HCT116 (cell line): ENCODE measurements at regions not wholly inside any gene's neighbourhood (a gene's known extent, or its start where the extent isn't known, plus 50 kb on each side); places are given as distances from the start of the nearest gene placed in this dataset.

Source experiments
- ATAC-seq: fragments of 200-7000 bp; cut with Tn5 transposase; 2 replicates; pipeline ENCODE4 v1.9.1; 2020; ENCODE audit warnings: mild to moderate bottlenecking, moderate library complexity
- BruUV-seq: library from RNA; stranded (reverse); fragments of 400-500 nt; replicated peaks from 2 replicates; lab custom pipeline; 2021; lab: Mats Ljungman, UMichigan
- CTCF ChIA-PET: fragments of 300-600 bp; sonication (Branson Sonifier 250); formaldehyde crosslinking; loops from one replicate; lab custom pipeline; 2021; ENCODE audit warnings: antibody characterized with exemption; lab: Charles Lee
- POLR2A ChIA-PET: fragments of 300-600, 350-600 bp; sonication (Branson Sonifier 250); formaldehyde crosslinking; loops from one replicate; lab custom pipeline; 2021; ENCODE audit warnings: antibody characterized with exemption; lab: Charles Lee
- RAD21 ChIA-PET, 2 experiments: fragments of 300-600 bp; sonication (Branson Sonifier 250); formaldehyde crosslinking; loops; one replicate each; lab custom pipeline; 2023; ENCODE audit warnings: low total read pairs in 2 of 2; ENCODE audit not compliant: uncharacterized antibody in 2 of 2, unreplicated experiment in 2 of 2, low non-redundant PET in 1 of 2; lab: Charles Lee
- DNase-seq: peaks from one replicate; pipeline ENCODE4 v3.0.0-alpha.2; 2010; ENCODE audit warnings: low read depth, low spot score
- H2AFZ ChIP-seq: fragments of 200-600 bp; shearing (Covaris generic), sonication (generic); 2 replicates; pipeline ENCODE4 v1.6.1; 2017; ENCODE audit warnings: low read depth, mixed run types, mixed read lengths, antibody characterized with exemption, low read length; ENCODE audit not compliant: poor library complexity, severe bottlenecking
- H3K27ac ChIP-seq: 2 replicates; pipeline ENCODE4 v1.5.1; 2012; ENCODE audit warnings: low read depth, low read length
- H3K27me3 ChIP-seq: fragments of 200-600 bp; sonication (generic); 2 replicates; pipeline ENCODE4 v1.6.1; 2016; ENCODE audit warnings: mixed run types, low read length, mixed read lengths; ENCODE audit not compliant: insufficient read depth
- H3K36me3 ChIP-seq, 2 experiments: fragments of 200-500 bp in 1 of 2; fragments of 200-600 bp in 1 of 2; sonication (Bioruptor generic) in 1 of 2; sonication (generic) in 1 of 2; 2 replicates each; pipeline versions ENCODE4 v1.5.1 to v1.6.1; 2014 to 2016; ENCODE audit warnings: low read length in 2 of 2, inconsistent platforms in 1 of 2, mixed read lengths in 1 of 2, mixed run types in 1 of 2; ENCODE audit not compliant: insufficient read depth in 2 of 2, control insufficient read depth in 1 of 2
- H3K4me1 ChIP-seq, 2 experiments: fragments of 200-600 bp in 1 of 2; sonication (generic) in 1 of 2; 2 replicates each; pipeline versions ENCODE4 v1.5.1 to v1.6.1; 2012 to 2017; ENCODE audit warnings: low read length in 2 of 2, inconsistent platforms in 1 of 2, mild to moderate bottlenecking in 1 of 2, mixed read lengths in 1 of 2, mixed run types in 1 of 2, moderate library complexity in 1 of 2; ENCODE audit not compliant: insufficient read depth in 2 of 2, control insufficient read depth in 1 of 2
- H3K4me2 ChIP-seq: fragments of 200-600 bp; sonication (generic); 2 replicates; pipeline ENCODE4 v1.6.1; 2017; ENCODE audit warnings: mixed run types, low read length, mixed read lengths
- H3K4me3 ChIP-seq, 2 experiments: fragments of 200-600 bp in 1 of 2; sonication (generic) in 1 of 2; replicated peaks in 1 of 2; 2 replicates each; pipeline ENCODE4 v1.5.1; 2011 to 2016; ENCODE audit warnings: low read length in 2 of 2, control low read depth in 1 of 2, low read depth in 1 of 2, mild to moderate bottlenecking in 1 of 2, mixed read lengths in 1 of 2, mixed run types in 1 of 2
- H3K79me2 ChIP-seq: fragments of 200-600 bp; sonication (generic); 2 replicates; pipeline ENCODE4 v1.6.1; 2017; ENCODE audit warnings: mild to moderate bottlenecking, mixed run types, low read length, moderate library complexity, mixed read lengths; ENCODE audit not compliant: insufficient read depth
- H3K9ac ChIP-seq: fragments of 200-600 bp; sonication (generic); 2 replicates; pipeline ENCODE4 v1.6.1; 2016; ENCODE audit warnings: low read length, mixed read lengths
- H3K9me2 ChIP-seq: fragments of 200-600 bp; sonication (generic), shearing (Covaris generic); 2 replicates; pipeline ENCODE4 v1.6.1; 2017; ENCODE audit warnings: mixed run types, mild to moderate bottlenecking, moderate library complexity; ENCODE audit not compliant: insufficient read depth
- H3K9me3 ChIP-seq, 2 experiments: fragments of 200-500 bp in 1 of 2; fragments of 200-600 bp in 1 of 2; sonication (Bioruptor generic) in 1 of 2; sonication (generic) in 1 of 2; 2 replicates each; pipeline ENCODE4 v1.6.1; 2014 to 2017; ENCODE audit warnings: low read length in 2 of 2, mixed read lengths in 2 of 2, inconsistent platforms in 1 of 2, low read depth in 1 of 2, mild to moderate bottlenecking in 1 of 2, mixed run types in 1 of 2, moderate library complexity in 1 of 2; ENCODE audit not compliant: control insufficient read depth in 1 of 2, insufficient read depth in 1 of 2
- H4K20me1 ChIP-seq: fragments of 200-600 bp; sonication (generic), shearing (Covaris generic); 2 replicates; pipeline ENCODE4 v1.6.1; 2017; ENCODE audit warnings: mixed run types, mild to moderate bottlenecking, moderate library complexity; ENCODE audit not compliant: insufficient read depth
- CBX3 ChIP-seq: IDR thresholded peaks from 2 replicates; pipeline ENCODE4 v1.6.1; 2012; ENCODE audit warnings: low read depth
- EGR1 ChIP-seq: IDR thresholded peaks from 2 replicates; pipeline ENCODE4 v1.6.1; 2012; ENCODE audit warnings: low read depth
- EZH2 ChIP-seq: fragments of 200-600 bp; sonication (generic); IDR thresholded peaks from 2 replicates; pipeline ENCODE4 v1.6.1; 2017; ENCODE audit warnings: antibody characterized with exemption, mixed run types
- EZH2phosphoT487 ChIP-seq: fragments of 200-600 bp; IDR thresholded peaks from 2 replicates; pipeline ENCODE4 v1.6.1; 2018; ENCODE audit warnings: antibody characterized with exemption, borderline replicate concordance
- FOSL1 ChIP-seq: IDR thresholded peaks from 2 replicates; pipeline ENCODE4 v1.6.1; 2012; ENCODE audit warnings: low read depth
- JUND ChIP-seq: IDR thresholded peaks from 2 replicates; pipeline ENCODE4 v1.6.1; 2012
- POLR2A ChIP-seq: IDR thresholded peaks from 2 replicates; pipeline ENCODE4 v1.7.0; 2011; ENCODE audit warnings: borderline replicate concordance; ENCODE audit not compliant: insufficient read depth, insufficient read length; ENCODE audit errors: extremely low read depth
- POLR2AphosphoS5 ChIP-seq: IDR thresholded peaks from 2 replicates; pipeline ENCODE4 v1.6.1; 2011; ENCODE audit warnings: mild to moderate bottlenecking, low read depth, low read length, moderate library complexity
- RAD21 ChIP-seq: IDR thresholded peaks from 2 replicates; pipeline ENCODE4 v1.6.1; 2012; ENCODE audit warnings: low read depth, mild to moderate bottlenecking
- SIN3A ChIP-seq: IDR thresholded peaks from 2 replicates; pipeline ENCODE4 v1.6.1; 2012; ENCODE audit warnings: low read depth
- SP1 ChIP-seq: IDR thresholded peaks from 2 replicates; pipeline ENCODE4 v1.6.1; 2012; ENCODE audit warnings: low read depth
- SRF ChIP-seq: IDR thresholded peaks from 2 replicates; pipeline ENCODE4 v1.6.1; 2012; ENCODE audit warnings: low read depth
- YY1 ChIP-seq: IDR thresholded peaks from 2 replicates; pipeline ENCODE4 v1.6.1; 2011; ENCODE audit warnings: low read length, low read depth, moderate library complexity, mild to moderate bottlenecking; ENCODE audit not compliant: insufficient replicate concordance; ENCODE audit errors: extremely low read depth
- ZFX ChIP-seq: fragments of 450-650 bp; IDR thresholded peaks from 2 replicates; pipeline ENCODE4 v1.6.1; 2017
- ZNF274 ChIP-seq: fragments of 200-500 bp; sonication (Bioruptor generic); IDR thresholded peaks from 2 replicates; pipeline ENCODE4 v1.6.1; 2014; ENCODE audit warnings: mild to moderate bottlenecking, low read depth, low read length, inconsistent platforms
- intact Hi-C: fragments of 100-400 bp; cut with micrococcal nuclease; formaldehyde crosslinking; loops from 2 replicates; pipeline ENCODE4 v1.10.0; 2022
- TF ChIP-seq, protein P1 (sequence below): IDR thresholded peaks from 2 replicates; pipeline ENCODE4 v1.6.1; 2012; ENCODE audit warnings: low read depth
- TF ChIP-seq, protein P2 (sequence below): IDR thresholded peaks from 2 replicates; pipeline ENCODE4 v1.6.1; 2012
- TF ChIP-seq, protein P3 (sequence below), 3 experiments: fragments of 200-600 bp in 1 of 3; sonication (generic) in 1 of 3; IDR thresholded peaks in 2 of 3; conservative IDR thresholded peaks in 1 of 3; 2 replicates each; pipeline ENCODE4 v1.5.1; 2012 to 2017; ENCODE audit warnings: low read depth in 2 of 3, low read length in 2 of 3, antibody characterized with exemption in 1 of 3, borderline replicate concordance in 1 of 3, control low read depth in 1 of 3, mild to moderate bottlenecking in 1 of 3, mixed read lengths in 1 of 3, mixed run types in 1 of 3, moderate library complexity in 1 of 3; ENCODE audit not compliant: insufficient read depth in 1 of 3

DNA sequence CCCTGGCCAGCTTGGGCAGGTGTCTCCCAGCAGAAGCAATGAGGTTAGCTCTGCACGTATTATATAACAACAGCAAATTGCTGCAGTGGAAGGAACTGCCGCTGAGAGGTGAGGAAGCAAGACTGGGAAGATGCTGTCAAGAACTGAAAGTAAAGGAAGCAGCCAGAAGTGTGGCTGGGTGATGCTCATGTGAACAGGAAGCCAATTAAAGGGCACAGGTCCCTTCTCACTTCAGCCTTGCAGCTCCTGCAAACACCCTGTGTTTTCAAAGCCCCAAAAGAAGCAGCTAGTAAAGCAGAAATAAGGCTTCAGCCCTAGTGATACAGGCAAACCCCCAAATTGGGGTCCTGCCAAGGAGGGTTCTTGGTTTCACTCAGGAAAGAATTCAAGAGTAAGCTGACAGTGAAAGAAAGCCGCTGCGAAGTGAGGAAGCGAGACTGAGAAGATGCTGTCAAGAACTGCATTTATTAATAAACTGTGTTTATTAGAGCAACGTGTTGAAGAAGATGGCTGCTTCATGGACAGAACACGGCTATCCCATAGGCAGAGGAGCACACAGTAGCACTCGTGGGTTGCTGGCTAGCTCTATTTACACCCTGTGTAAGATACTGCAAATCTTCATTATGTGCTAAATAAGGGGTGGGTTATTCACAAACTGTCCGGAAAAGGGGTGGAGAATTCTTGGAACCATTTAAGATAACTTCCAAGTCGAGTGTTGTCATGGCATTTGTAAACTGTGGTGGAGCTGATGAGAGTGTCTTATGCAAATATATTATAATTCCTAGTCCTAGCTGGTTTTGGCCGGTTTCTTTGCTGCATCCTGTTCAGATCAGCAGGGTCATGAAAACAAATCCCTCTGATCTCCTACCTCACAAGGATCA is 152.2 kb downstream of the LINC00237 start:
- ChIA-PET CTCF (interaction anchor here (1.0 to 1.6 kb wide), 3 partner anchors 90 to 94 kb away, joined by 3 to 5 read pairs (median 3); no protein-coding TSS in a partner anchor), POLR2A (no interaction called here)
- intact Hi-C loops = no loop called here

DNA sequence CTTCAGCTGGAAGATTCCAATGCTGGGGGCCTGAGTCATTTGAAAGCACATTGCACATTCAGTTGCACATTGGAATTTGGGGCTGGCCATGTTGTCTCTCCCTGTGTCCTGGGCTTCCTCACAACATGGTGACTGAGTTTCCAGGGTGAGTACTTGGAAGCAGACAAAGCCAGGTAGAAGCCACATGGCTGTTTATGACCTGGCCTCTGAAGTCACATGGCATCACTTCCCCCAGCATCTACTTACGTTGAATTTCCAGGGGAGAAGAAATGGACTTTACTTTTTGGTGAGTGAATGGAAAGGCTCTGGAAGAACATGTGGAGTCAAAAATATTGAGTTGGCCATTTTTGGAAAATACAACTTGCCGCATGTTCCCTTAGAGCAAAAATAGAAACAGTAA is 155.5 kb downstream of the LINC00237 start:
- ChIA-PET POLR2A (no interaction called here), CTCF (no interaction called here), RAD21 (no interaction called here)
- Histone ChIP-seq H4K20me1 (no peaks in the 10 kb centered on the region), H3K27ac (no peak overlapping the region), H3K9ac (no peak overlapping the region), H3K4me2 (no peak overlapping the region), H2AFZ (no peak overlapping the region), H3K4me1 (no peaks in the 10 kb centered on the region), H3K9me2 (no peaks in the 10 kb centered on the region), H3K27me3 (0 out of 2 replicates have a peak, but pooled peaks cover 6% of the 10 kb centered on the region), H3K36me3 (no peaks in the 10 kb centered on the region), H3K79me2 (no peaks in the 10 kb centered on the region), H3K4me3 (no peak overlapping the region), H3K9me3 (0 out of 4 replicates have a peak, but pooled peaks cover 0 to 5% of the 10 kb centered on the region in 2 experiments)
- no peak for ATAC-seq
- intact Hi-C loops = no loop called here
- no TSS peak for BruUV-seq
- DNase-seq = no peak
- TF ChIP-seq, protein P1, sequence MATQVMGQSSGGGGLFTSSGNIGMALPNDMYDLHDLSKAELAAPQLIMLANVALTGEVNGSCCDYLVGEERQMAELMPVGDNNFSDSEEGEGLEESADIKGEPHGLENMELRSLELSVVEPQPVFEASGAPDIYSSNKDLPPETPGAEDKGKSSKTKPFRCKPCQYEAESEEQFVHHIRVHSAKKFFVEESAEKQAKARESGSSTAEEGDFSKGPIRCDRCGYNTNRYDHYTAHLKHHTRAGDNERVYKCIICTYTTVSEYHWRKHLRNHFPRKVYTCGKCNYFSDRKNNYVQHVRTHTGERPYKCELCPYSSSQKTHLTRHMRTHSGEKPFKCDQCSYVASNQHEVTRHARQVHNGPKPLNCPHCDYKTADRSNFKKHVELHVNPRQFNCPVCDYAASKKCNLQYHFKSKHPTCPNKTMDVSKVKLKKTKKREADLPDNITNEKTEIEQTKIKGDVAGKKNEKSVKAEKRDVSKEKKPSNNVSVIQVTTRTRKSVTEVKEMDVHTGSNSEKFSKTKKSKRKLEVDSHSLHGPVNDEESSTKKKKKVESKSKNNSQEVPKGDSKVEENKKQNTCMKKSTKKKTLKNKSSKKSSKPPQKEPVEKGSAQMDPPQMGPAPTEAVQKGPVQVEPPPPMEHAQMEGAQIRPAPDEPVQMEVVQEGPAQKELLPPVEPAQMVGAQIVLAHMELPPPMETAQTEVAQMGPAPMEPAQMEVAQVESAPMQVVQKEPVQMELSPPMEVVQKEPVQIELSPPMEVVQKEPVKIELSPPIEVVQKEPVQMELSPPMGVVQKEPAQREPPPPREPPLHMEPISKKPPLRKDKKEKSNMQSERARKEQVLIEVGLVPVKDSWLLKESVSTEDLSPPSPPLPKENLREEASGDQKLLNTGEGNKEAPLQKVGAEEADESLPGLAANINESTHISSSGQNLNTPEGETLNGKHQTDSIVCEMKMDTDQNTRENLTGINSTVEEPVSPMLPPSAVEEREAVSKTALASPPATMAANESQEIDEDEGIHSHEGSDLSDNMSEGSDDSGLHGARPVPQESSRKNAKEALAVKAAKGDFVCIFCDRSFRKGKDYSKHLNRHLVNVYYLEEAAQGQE = no peak
- TF ChIP-seq FOSL1 = no peak
- no peak for TF ChIP-seq JUND
- TF ChIP-seq, protein P2, sequence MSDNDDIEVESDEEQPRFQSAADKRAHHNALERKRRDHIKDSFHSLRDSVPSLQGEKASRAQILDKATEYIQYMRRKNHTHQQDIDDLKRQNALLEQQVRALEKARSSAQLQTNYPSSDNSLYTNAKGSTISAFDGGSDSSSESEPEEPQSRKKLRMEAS = no peak
- no peak for TF ChIP-seq ZFX
- TF ChIP-seq, protein P3, sequence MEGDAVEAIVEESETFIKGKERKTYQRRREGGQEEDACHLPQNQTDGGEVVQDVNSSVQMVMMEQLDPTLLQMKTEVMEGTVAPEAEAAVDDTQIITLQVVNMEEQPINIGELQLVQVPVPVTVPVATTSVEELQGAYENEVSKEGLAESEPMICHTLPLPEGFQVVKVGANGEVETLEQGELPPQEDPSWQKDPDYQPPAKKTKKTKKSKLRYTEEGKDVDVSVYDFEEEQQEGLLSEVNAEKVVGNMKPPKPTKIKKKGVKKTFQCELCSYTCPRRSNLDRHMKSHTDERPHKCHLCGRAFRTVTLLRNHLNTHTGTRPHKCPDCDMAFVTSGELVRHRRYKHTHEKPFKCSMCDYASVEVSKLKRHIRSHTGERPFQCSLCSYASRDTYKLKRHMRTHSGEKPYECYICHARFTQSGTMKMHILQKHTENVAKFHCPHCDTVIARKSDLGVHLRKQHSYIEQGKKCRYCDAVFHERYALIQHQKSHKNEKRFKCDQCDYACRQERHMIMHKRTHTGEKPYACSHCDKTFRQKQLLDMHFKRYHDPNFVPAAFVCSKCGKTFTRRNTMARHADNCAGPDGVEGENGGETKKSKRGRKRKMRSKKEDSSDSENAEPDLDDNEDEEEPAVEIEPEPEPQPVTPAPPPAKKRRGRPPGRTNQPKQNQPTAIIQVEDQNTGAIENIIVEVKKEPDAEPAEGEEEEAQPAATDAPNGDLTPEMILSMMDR (IDR thresholded peaks at IDR 0.05 in 2 of 3, conservative IDR thresholded peaks at IDR 0.05 in 1 of 3; ENCODE audit: borderline replicate concordance in 1 of 3, insufficient read depth in 1 of 3, low read depth in 2 of 3, low read length in 2 of 3) = no peak
- no peak for TF ChIP-seq RAD21
- TF ChIP-seq CBX3 = no peak

More for the DNA sequence above, 152.2 kb downstream of the LINC00237 start:
- TF ChIP-seq YY1 (no peak), SP1 (no peak), RAD21 (no peak), ZNF274 (no peak), POLR2A (no peak), SRF (no peak), EGR1 (no peak), SIN3A (no peak), CBX3 (no peak), ZFX (no peak), JUND (no peak), POLR2AphosphoS5 (no peak), EZH2 (no peak), EZH2phosphoT487 (no peak)
- TF ChIP-seq, protein P2 = no peak
- Histone ChIP-seq H4K20me1 (no peaks in the 10 kb centered on the region), H3K9ac (no peak overlapping the region), H3K9me3 (no peaks in the 10 kb centered on the region), H3K4me2 (no peak overlapping the region), H2AFZ (no peak overlapping the region), H3K4me3 (no peak overlapping the region), H3K4me1 (no peaks in the 10 kb centered on the region), H3K9me2 (no peaks in the 10 kb centered on the region), H3K27me3 (0 out of 2 replicates have a peak, but pooled peaks cover 6% of the 10 kb centered on the region), H3K79me2 (no peaks in the 10 kb centered on the region), H3K27ac (no peak overlapping the region), H3K36me3 (no peaks in the 10 kb centered on the region)
- no TSS peak for BruUV-seq
- RAD21 ChIA-PET = no interaction called here
- DNase-seq = no peak
- ATAC-seq = no peak
